Smooth muscle cell (in vitro differentiated cells): ENCODE measurements at regions not wholly inside any gene's neighbourhood (a gene's known extent, or its start where the extent isn't known, plus 50 kb on each side); places are given as distances from the start of the nearest gene placed in this dataset.
A peak's percentile ranks its signal among the peaks of the same experiment; 100 is the strongest.

Experiments used
- DNase-seq: peaks from one replicate; lab custom pipeline; 2025; ENCODE audit not compliant: unreplicated experiment; lab: John Stamatoyannopoulos, UW
- H2AFZ ChIP-seq: fragments of 200-600 bp; sonication (generic); 2 replicates; pipeline ENCODE4 v1.6.0; 2016; ENCODE audit warnings: antibody characterized with exemption, low read depth, mild to moderate bottlenecking
- H3F3A ChIP-seq: fragments of 200-600 bp; sonication (generic); 2 replicates; pipeline ENCODE4 v1.6.0; 2017; ENCODE audit warnings: antibody characterized with exemption, low read depth
- H3K27ac ChIP-seq: fragments of 200-600 bp; sonication (generic); 2 replicates; pipeline ENCODE4 v1.5.1; 2016; ENCODE audit warnings: low read depth, mild to moderate bottlenecking
- H3K27me3 ChIP-seq: fragments of 200-600 bp; sonication (generic); 2 replicates; pipeline ENCODE4 v1.6.1; 2016; ENCODE audit warnings: low read depth, mild to moderate bottlenecking
- H3K36me3 ChIP-seq: fragments of 200-600 bp; sonication (generic); 2 replicates; pipeline ENCODE4 v1.5.1; 2016; ENCODE audit warnings: low read depth
- H3K4me1 ChIP-seq: fragments of 200-600 bp; sonication (generic); 2 replicates; pipeline ENCODE4 v1.5.1; 2016; ENCODE audit warnings: low read depth
- H3K4me2 ChIP-seq: fragments of 200-600 bp; sonication (generic); 2 replicates; pipeline ENCODE4 v1.6.0; 2016; ENCODE audit warnings: mild to moderate bottlenecking
- H3K4me3 ChIP-seq: fragments of 200-600 bp; sonication (generic); 2 replicates; pipeline ENCODE4 v1.5.1; 2016; ENCODE audit warnings: mild to moderate bottlenecking
- H3K79me2 ChIP-seq: fragments of 200-600 bp; sonication (generic); 2 replicates; pipeline ENCODE4 v1.6.0; 2016; ENCODE audit warnings: low read depth, mild to moderate bottlenecking
- H3K9ac ChIP-seq: fragments of 200-600 bp; sonication (generic); 2 replicates; pipeline ENCODE4 v1.6.0; 2016; ENCODE audit warnings: low read depth
- H3K9me3 ChIP-seq: fragments of 200-600 bp; sonication (generic); replicated peaks from 2 replicates; pipeline ENCODE4 v1.5.1; 2016; ENCODE audit warnings: low read depth
- H4K20me1 ChIP-seq: fragments of 200-600 bp; sonication (generic); 2 replicates; pipeline ENCODE4 v1.6.0; 2016; ENCODE audit warnings: low read depth
- CTCF ChIP-seq: fragments of 200-600 bp; sonication (generic); IDR thresholded peaks from 2 replicates; pipeline ENCODE4 v1.5.1; 2017; ENCODE audit warnings: borderline replicate concordance, mild to moderate bottlenecking, antibody characterized with exemption; ENCODE audit not compliant: insufficient read depth, poor library complexity, severe bottlenecking
- WGBS: methylation state at CpG from one replicate; pipeline ENCODE4 v1.1.7; 2016; ENCODE audit warnings: low lambda C conversion rate; 5-methylcytosine and 5-hydroxymethylcytosine counted together

GRCh38 chr2:226676618-226677017 is 123.0 kb downstream of the IRS1 start:
- WGBS, result 100% methylated on average over 1 of the region's 1 CpG
- Histone ChIP-seq H3K27ac (no peak overlapping the region), H3K79me2 (no peaks in the 10 kb centered on the region), H3K4me3 (no peak overlapping the region), H3K27me3 (no peaks in the 10 kb centered on the region), H3K9ac (no peak overlapping the region), H3F3A (peaks cover 8% of the 10 kb centered on the region), H3K4me1 (no peaks in the 10 kb centered on the region), H3K36me3 (no peaks in the 10 kb centered on the region), H3K4me2 (no peak overlapping the region), H2AFZ (no peak overlapping the region), H3K9me3 (no peaks in the 10 kb centered on the region), H4K20me1 (no peaks in the 10 kb centered on the region)
- DNase-seq, result no peak
- no peak for TF ChIP-seq CTCF

- Histone ChIP-seq H3K27ac (peak overlapping the region; percentile 6), H3K4me3 (no peak overlapping the region)
Measured at GRCh38 chr2:226674123-226674522, 125.5 kb downstream of the IRS1 start.

GRCh38 chr2:226673314-226673723 is 126.3 kb downstream of the IRS1 start:
- 15% methylated on average over 4 of the region's 4 CpGs for WGBS
- H4K20me1 ChIP-seq, result no peaks in the 10 kb centered on the region
- no peaks in the 10 kb centered on the region for H3K36me3 ChIP-seq
- no peak for TF ChIP-seq CTCF
- H3K9me3 ChIP-seq, result no peaks in the 10 kb centered on the region
- no peak for DNase-seq
- no peak overlapping the region for H2AFZ ChIP-seq
- H3K27ac ChIP-seq, result peak overlapping the region; percentile 6
- H3K4me2 ChIP-seq, result peak overlapping the region; percentile 30
- no peaks in the 10 kb centered on the region for H3K27me3 ChIP-seq
- no peak overlapping the region for H3K9ac ChIP-seq
- no peak overlapping the region for H3K4me3 ChIP-seq
- H3F3A ChIP-seq, result peaks cover 8% of the 10 kb centered on the region
- no peaks in the 10 kb centered on the region for H3K79me2 ChIP-seq
- H3K4me1 ChIP-seq, result peaks cover 6% of the 10 kb centered on the region

More at GRCh38 chr2:226674123-226674522, 125.5 kb downstream of the IRS1 start:
- 32% methylated on average over 2 of the region's 2 CpGs for WGBS
- Histone ChIP-seq H3K4me1 (peaks cover 6% of the 10 kb centered on the region), H3K4me2 (peak overlapping the region; percentile 30), H2AFZ (no peak overlapping the region), H4K20me1 (no peaks in the 10 kb centered on the region), H3K27me3 (no peaks in the 10 kb centered on the region), H3K36me3 (no peaks in the 10 kb centered on the region), H3K9ac (no peak overlapping the region), H3K79me2 (no peaks in the 10 kb centered on the region), H3F3A (peaks cover 8% of the 10 kb centered on the region), H3K9me3 (no peaks in the 10 kb centered on the region)
- no peak for TF ChIP-seq CTCF
- no peak for DNase-seq

- Histone ChIP-seq H3K36me3 (no peaks in the 10 kb centered on the region), H4K20me1 (no peaks in the 10 kb centered on the region), H3K4me1 (peaks cover 6% of the 10 kb centered on the region), H3K27me3 (no peaks in the 10 kb centered on the region), H3K9ac (no peak overlapping the region), H3K4me2 (no peak overlapping the region), H3K79me2 (no peaks in the 10 kb centered on the region), H3K4me3 (no peak overlapping the region), H3K27ac (no peak overlapping the region), H3F3A (peaks cover 8% of the 10 kb centered on the region), H2AFZ (no peak overlapping the region), H3K9me3 (no peaks in the 10 kb centered on the region)
- DNase-seq, result no peak
- 65% methylated on average over 4 of the region's 4 CpGs for WGBS
- no peak for TF ChIP-seq CTCF
Measured at GRCh38 chr2:226671141-226671676, 128.4 kb downstream of the IRS1 start.
